ENCODE measurements at regions not wholly inside any gene's neighbourhood (a gene's known extent, or its start where the extent isn't known, plus 50 kb on each side); places are given as distances from the start of the nearest gene placed in this dataset.

DNA sequence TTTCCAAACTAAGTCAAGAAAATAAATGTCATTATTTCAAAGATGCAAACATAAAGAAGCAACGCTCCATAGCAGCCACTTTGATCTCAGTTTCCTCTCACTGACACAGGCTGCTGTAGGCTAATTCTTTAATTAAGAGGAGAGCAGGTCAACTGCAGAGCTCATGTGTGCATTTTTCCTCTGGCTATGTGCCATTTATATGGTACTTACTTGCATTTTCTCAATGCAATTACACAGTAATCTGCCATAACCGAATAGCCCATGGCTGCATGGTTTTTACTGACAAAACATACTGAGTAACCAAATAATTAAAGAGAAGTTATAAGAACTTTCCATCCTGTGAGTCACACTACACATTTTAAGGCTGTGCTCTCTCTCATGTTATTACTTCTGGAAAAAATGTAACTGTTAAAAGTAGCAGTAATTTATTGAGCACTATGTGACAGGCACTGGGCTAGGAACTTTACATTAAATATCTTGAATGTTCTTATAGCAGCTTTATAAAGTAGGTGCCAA, 122.0 kb downstream of the ELAPOR2 start:
- H3K9me3 ChIP-seq: no peaks in the 10 kb centered on the region
- peaks cover 0 to 4% (median 1%) of the 10 kb centered on the region in 12 donors for H3K4me1 ChIP-seq
- DNase-seq (no peak), ATAC-seq (no peak)
- intact Hi-C loops (cut with DNase I): loop anchor here in 9 of 10 donors (5.0 to 10.0 kb wide), 5 partner anchors 117 to 300 kb away; partner anchors contain the start of gene ELAPOR2 (in 4 of the 9)
- no peak overlapping the region for H3K4me3 ChIP-seq
- WGBS, 4 donors: 86 to 95% (median 89%) methylated on average over 2 of the region's 2 CpGs
- no peaks in the 10 kb centered on the region for H3K27me3 ChIP-seq
- H3K36me3 ChIP-seq: peaks cover 0 to 22% (median 0%) of the 10 kb centered on the region in 9 donors
- no peak overlapping the region for H3K27ac ChIP-seq
- no peak for TF ChIP-seq CTCF (IDR thresholded peaks at IDR 0.05)
- no peak for TF ChIP-seq POLR2A (IDR thresholded peaks at IDR 0.05)

DNA sequence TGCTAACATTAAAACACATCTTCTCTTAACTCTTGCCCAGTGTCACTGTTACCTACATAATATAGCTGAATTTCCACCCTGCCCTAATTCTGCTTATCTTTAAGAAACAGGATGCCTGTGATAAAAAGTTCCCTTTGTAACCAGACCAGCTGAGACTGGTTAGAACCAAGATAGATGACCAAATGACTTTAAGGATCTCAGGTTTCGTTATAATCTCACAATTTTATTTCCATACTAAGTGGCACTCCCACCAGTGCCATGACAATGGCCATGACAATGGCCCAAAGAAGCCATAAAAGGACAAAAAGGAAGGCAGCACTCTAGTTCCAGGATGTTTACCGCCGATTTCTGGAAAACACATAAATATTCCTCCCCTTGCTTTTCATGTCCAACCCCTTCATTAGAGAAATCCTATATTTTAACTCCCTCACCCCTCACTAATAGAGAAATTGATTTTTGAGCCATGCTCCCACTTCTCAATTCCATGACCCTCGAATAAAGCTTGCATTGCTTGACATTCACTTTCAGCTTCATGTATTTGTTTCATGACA, 126.1 kb downstream of the ELAPOR2 start:
- DNase-seq (no peak), ATAC-seq (no peak)
- 68 to 82% (median 79%) methylated on average over 4 of the region's 4 CpGs for WGBS, 4 donors
- intact Hi-C loops (cut with DNase I): loop anchor here in 3 of 10 donors (5.0 to 10.0 kb wide), 3 partner anchors 121 to 299 kb away; partner anchors contain the start of gene ELAPOR2 (in 1 of the 3)
- Histone ChIP-seq H3K9me3 (no peaks in the 10 kb centered on the region), H3K4me1 (peaks cover 0 to 13% (median 5%) of the 10 kb centered on the region in 12 donors), H3K27me3 (no peaks in the 10 kb centered on the region), H3K27ac (no peak overlapping the region), H3K36me3 (peaks cover 0 to 21% (median 0%) of the 10 kb centered on the region in 9 donors), H3K4me3 (no peak overlapping the region)
- TF ChIP-seq CTCF (IDR thresholded peaks at IDR 0.05): no peak
- TF ChIP-seq POLR2A (IDR thresholded peaks at IDR 0.05): no peak

GRCh38 chr7:86932038-86932512, 127.4 kb downstream of the ELAPOR2 start:
- Histone ChIP-seq H3K4me1 (peaks cover 0 to 13% (median 5%) of the 10 kb centered on the region in 12 donors), H3K36me3 (peaks cover 0 to 9% (median 0%) of the 10 kb centered on the region in 9 donors), H3K9me3 (no peaks in the 10 kb centered on the region), H3K27ac (peak overlapping the region; percentile 1 to 75 (median 48)), H3K4me3 (no peak overlapping the region), H3K27me3 (no peaks in the 10 kb centered on the region)
- DNase-seq (peak in 3 of 5 donors; percentile 17 to 41 (median 19)), ATAC-seq (peak; percentile 87 to 99 (median 96))
- intact Hi-C loops (cut with DNase I): loop anchor here in 3 of 10 donors (5.0 to 10.0 kb wide), 3 partner anchors 123 to 300 kb away; partner anchors contain the start of gene ELAPOR2 (in 1 of the 3)
- no peak for TF ChIP-seq CTCF (IDR thresholded peaks at IDR 0.05)
- peak in 1 of 2 donors; percentile 26 for TF ChIP-seq POLR2A (IDR thresholded peaks at IDR 0.05)
- 50 to 67% (median 65%) methylated on average over 3 of the region's 3 CpGs for WGBS, 4 donors

DNA sequence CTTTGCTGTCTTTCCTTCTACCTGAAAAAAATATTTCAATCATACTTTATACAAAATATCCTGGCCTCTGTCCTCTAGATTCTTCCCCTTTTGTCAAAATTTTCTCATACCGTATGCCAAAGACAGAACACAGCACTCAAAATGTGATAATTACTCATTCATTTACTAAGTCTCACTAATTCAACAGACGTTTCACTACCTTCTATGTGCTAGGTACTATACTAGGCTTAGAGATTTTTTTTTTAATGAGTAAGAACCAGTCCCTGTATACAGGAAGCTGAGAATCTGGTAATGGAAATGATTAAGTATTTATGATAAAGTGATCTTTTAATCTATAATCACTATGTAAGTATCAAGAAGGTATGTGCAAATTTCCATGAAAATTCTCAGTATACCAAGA, 128.0 kb downstream of the ELAPOR2 start:
- no peak for ATAC-seq
- no peaks in the 10 kb centered on the region for H3K27me3 ChIP-seq
- peaks cover 0 to 13% (median 5%) of the 10 kb centered on the region in 12 donors for H3K4me1 ChIP-seq
- 86 to 91% (median 89%) methylated on average over 2 of the region's 2 CpGs for WGBS, 4 donors
- DNase-seq: no peak
- intact Hi-C loops (cut with DNase I): loop anchor here in 3 of 10 donors (5.0 to 10.0 kb wide), 3 partner anchors 123 to 301 kb away; partner anchors contain the start of gene ELAPOR2 (in 1 of the 3)
- no peaks in the 10 kb centered on the region for H3K9me3 ChIP-seq
- TF ChIP-seq POLR2A (IDR thresholded peaks at IDR 0.05): no peak
- no peak for TF ChIP-seq CTCF (IDR thresholded peaks at IDR 0.05)
- H3K27ac ChIP-seq: peak overlapping the region in 3 of 12 donors; percentile 6 to 58 (median 58)
- H3K4me3 ChIP-seq: no peak overlapping the region
- H3K36me3 ChIP-seq: peaks cover 0 to 3% (median 0%) of the 10 kb centered on the region in 9 donors

All from heart left ventricle (tissue), 16 donors.